Forelimb muscle (tissue), 1 donor: ENCODE measurements at regions not wholly inside any gene's neighbourhood (a gene's known extent, or its start where the extent isn't known, plus 50 kb on each side); places are given as distances from the start of the nearest gene placed in this dataset.

Experiments used
- DNase-seq: peaks from one replicate; pipeline ENCODE4 v3.0.0-alpha.2; 2013; ENCODE audit warnings: low read depth

GRCh38 chr13:109859216-109859835 lies 72.9 kb upstream of the IRS2 start:
- DNase-seq, result no peak

- DNase-seq, result no peak
Observed at GRCh38 chr13:109858319-109858718, 71.9 kb upstream of the IRS2 start.

- no peak for DNase-seq
Observed at GRCh38 chr13:109857803-109858202, 71.4 kb upstream of the IRS2 start.

GRCh38 chr13:109857325-109857724 lies 70.9 kb upstream of the IRS2 start:
- DNase-seq, result no peak

- no peak for DNase-seq
Observed at GRCh38 chr13:109856350-109856749, 70.0 kb upstream of the IRS2 start.

- no peak for DNase-seq
Observed at GRCh38 chr13:109853153-109853552, 66.8 kb upstream of the IRS2 start.

GRCh38 chr13:109846185-109846584 lies 59.8 kb upstream of the IRS2 start:
- DNase-seq, result no peak

- no peak for DNase-seq
Observed at GRCh38 chr13:109844396-109844795, 58.0 kb upstream of the IRS2 start.

- no peak for DNase-seq
Observed at GRCh38 chr13:109843695-109844094, 57.3 kb upstream of the IRS2 start.

GRCh38 chr13:109842212-109842920 lies 56.0 kb upstream of the IRS2 start:
- DNase-seq, result no peak

GRCh38 chr13:109840893-109841287 lies 54.5 kb upstream of the IRS2 start:
- no peak for DNase-seq

- DNase-seq, result no peak
Observed at GRCh38 chr13:109840201-109840892, 54.0 kb upstream of the IRS2 start.

GRCh38 chr13:109836629-109837607 lies 50.5 kb upstream of the IRS2 start:
- no peak for DNase-seq
